Progenitor cell of endocrine pancreas (in vitro differentiated cells): ENCODE measurements at regions not wholly inside any gene's neighbourhood (a gene's known extent, or its start where the extent isn't known, plus 50 kb on each side); places are given as distances from the start of the nearest gene placed in this dataset.

Experiments
- DNase-seq: peaks from one replicate; pipeline ENCODE4 v3.0.0; 2021; ENCODE audit warnings: low spot score; ENCODE audit not compliant: unreplicated experiment
- H3K27ac Mint-ChIP-seq: 2 replicates; pipeline ENCODE4 v1.8.0; 2021; ENCODE audit warnings: mild to moderate bottlenecking, moderate library complexity, mixed read lengths
- H3K27me3 Mint-ChIP-seq: 2 replicates; pipeline ENCODE4 v1.8.0; 2021; ENCODE audit warnings: mixed read lengths
- H3K36me3 Mint-ChIP-seq: 2 replicates; pipeline ENCODE4 v1.8.0; 2022; ENCODE audit warnings: mixed read lengths; ENCODE audit not compliant: insufficient read depth
- H3K4me1 Mint-ChIP-seq: 2 replicates; pipeline ENCODE4 v1.8.0; 2021; ENCODE audit warnings: low read depth, mixed read lengths
- H3K4me3 Mint-ChIP-seq: 2 replicates; pipeline ENCODE4 v1.8.0; 2021; ENCODE audit warnings: low read depth, mild to moderate bottlenecking, moderate library complexity, mixed read lengths
- H3K9me3 Mint-ChIP-seq: 2 replicates; pipeline ENCODE4 v1.8.0; 2021; ENCODE audit warnings: low read depth, mixed read lengths
- TF ChIP-seq, protein P1 (sequence below): fragments of 200-600 bp; sonication (generic); IDR thresholded peaks from one replicate; pipeline ENCODE4 v1.5.0; 2021; ENCODE audit warnings: antibody characterized with exemption, mild to moderate bottlenecking; ENCODE audit not compliant: unreplicated experiment

DNA sequence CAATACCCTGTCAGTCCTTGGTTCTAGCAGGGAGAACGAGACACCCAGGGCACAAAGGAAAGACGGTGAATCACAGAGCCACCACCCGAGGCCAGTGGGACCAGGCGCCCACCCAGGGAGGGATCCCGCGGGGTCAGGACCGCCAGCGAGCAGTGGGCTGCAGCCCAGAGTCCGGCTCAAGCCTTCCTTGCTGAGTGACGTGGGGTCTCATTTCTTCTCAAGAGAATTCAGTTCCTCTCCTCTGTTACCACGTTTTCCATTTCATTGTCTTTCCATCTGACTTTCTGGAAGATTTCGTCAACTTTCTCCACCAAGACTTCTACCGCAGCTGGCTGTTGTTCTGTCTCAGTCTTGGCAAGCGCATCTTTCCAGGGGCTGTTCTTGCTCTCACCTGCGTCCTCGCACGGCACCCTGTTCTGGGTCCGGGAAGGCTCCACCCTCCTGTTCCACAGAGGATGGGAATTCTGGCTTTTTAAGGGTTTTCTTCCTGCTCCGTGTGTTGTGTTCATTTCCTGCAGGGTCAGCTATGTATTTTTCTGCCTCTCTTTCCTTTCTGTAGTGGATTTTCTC, 248.6 kb downstream of the NDUFA10 start:
- H3K4me1 Mint-ChIP-seq = no peaks in the 10 kb centered on the region
- no peak overlapping the region for H3K27ac Mint-ChIP-seq
- H3K27me3 Mint-ChIP-seq = peaks cover 31% of the 10 kb centered on the region
- H3K36me3 Mint-ChIP-seq = no peaks in the 10 kb centered on the region
- peaks cover 2% of the 10 kb centered on the region for H3K9me3 Mint-ChIP-seq
- TF ChIP-seq, protein P1, sequence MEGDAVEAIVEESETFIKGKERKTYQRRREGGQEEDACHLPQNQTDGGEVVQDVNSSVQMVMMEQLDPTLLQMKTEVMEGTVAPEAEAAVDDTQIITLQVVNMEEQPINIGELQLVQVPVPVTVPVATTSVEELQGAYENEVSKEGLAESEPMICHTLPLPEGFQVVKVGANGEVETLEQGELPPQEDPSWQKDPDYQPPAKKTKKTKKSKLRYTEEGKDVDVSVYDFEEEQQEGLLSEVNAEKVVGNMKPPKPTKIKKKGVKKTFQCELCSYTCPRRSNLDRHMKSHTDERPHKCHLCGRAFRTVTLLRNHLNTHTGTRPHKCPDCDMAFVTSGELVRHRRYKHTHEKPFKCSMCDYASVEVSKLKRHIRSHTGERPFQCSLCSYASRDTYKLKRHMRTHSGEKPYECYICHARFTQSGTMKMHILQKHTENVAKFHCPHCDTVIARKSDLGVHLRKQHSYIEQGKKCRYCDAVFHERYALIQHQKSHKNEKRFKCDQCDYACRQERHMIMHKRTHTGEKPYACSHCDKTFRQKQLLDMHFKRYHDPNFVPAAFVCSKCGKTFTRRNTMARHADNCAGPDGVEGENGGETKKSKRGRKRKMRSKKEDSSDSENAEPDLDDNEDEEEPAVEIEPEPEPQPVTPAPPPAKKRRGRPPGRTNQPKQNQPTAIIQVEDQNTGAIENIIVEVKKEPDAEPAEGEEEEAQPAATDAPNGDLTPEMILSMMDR = no peak
- no peak overlapping the region for H3K4me3 Mint-ChIP-seq
- DNase-seq = no peak

DNA sequence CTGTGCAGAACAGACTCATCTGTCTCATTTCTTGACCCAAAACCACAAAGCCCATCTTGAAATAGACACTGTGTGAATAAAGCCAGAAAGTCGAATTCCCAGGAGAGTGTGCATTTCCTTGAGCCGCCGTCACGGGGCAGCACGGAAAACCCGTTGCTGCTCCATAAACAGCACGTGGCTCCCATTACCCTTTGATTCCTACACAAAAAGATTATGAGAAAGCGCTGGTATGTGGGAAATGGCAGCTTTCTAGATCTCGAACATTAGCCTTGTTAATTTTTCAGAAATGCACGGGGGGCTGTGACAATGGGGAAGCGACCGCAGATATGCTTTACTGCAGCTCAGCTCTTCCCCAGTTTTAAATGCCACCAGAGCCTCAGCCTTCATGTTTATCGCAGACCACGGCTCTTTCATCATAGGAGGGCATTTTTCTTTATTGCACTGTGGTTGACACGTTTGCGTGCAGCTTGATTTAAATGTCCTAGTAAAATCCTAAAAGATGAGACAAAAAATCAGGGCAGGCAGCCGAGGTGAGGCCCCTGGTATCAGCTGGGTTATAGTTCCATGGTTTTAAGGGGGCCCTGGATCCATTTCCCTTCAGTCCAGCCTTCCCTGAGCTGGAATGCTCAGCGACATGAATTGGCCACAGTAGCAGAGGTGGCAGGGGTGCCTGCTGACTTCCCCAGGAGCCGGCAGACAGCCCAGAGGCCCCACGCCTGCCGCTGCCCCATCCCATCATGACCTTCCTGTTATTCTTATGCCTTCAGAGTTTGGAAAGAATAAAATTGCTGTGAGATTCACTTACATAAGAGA, 249.3 kb downstream of the NDUFA10 start:
- Mint-ChIP-seq H3K4me1 (no peaks in the 10 kb centered on the region), H3K4me3 (no peak overlapping the region), H3K36me3 (no peaks in the 10 kb centered on the region), H3K27me3 (peaks cover 30% of the 10 kb centered on the region), H3K9me3 (peaks cover 3% of the 10 kb centered on the region), H3K27ac (no peak overlapping the region)
- TF ChIP-seq, protein P1 = no peak
- no peak for DNase-seq

DNA sequence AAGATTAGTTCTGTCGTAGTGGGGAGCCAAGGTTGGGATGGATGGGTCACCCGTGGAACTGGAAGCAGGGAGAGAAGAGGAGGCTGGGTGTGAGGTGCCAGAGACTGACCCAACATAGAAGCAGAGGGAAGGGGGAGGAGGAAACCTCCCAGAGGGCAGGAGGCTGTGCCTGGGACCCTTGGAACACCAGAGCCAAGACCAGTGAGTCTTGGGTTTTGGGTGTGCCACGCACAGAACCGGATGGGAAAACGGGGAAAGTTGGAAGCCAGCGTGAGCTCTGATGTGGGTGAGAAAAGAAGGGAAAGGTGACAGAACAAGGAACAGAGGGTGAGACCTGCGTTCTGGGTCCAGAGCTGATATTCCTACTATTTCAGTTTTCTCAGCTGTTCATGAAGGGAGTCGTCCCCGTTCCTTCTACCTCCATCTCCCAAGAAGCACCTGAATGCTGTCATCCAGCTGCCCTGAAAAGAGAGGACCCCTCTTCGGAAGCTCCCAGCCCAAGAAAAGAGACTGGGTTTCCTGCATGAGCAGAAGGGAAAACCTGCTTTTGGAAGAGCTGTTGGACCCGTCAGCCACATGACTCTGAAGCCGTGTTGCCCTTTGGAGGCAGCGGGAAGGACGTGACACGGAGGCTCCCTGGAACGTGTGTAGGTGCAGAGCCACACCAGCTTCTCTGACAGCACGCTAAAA, 250.1 kb downstream of the NDUFA10 start:
- DNase-seq = no peak
- Mint-ChIP-seq H3K27me3 (peaks cover 28% of the 10 kb centered on the region), H3K27ac (no peak overlapping the region), H3K9me3 (peaks cover 3% of the 10 kb centered on the region), H3K4me1 (no peaks in the 10 kb centered on the region), H3K4me3 (no peak overlapping the region), H3K36me3 (no peaks in the 10 kb centered on the region)
- TF ChIP-seq, protein P1 = no peak

DNA sequence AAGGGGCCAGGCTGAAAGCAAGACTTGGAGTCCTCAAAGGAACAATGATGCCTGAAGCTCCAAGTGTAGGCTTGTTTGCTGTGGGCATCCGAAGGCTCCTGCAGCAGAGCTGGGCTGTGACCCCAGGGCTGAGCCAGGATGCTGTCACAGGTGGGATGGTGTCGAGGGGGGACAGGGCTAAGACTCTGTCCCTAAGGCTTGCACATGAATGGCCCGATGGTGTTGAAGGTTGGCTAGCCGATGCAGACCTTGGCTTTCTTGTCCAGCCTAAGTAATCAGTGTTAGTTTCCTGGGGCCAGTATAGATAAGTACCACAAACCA, 251.0 kb downstream of the NDUFA10 start:
- DNase-seq = no peak
- H3K36me3 Mint-ChIP-seq = no peaks in the 10 kb centered on the region
- H3K4me3 Mint-ChIP-seq = no peak overlapping the region
- TF ChIP-seq, protein P1 = no peak
- no peaks in the 10 kb centered on the region for H3K4me1 Mint-ChIP-seq
- H3K27me3 Mint-ChIP-seq = peaks cover 28% of the 10 kb centered on the region
- peaks cover 3% of the 10 kb centered on the region for H3K9me3 Mint-ChIP-seq
- no peak overlapping the region for H3K27ac Mint-ChIP-seq

DNA sequence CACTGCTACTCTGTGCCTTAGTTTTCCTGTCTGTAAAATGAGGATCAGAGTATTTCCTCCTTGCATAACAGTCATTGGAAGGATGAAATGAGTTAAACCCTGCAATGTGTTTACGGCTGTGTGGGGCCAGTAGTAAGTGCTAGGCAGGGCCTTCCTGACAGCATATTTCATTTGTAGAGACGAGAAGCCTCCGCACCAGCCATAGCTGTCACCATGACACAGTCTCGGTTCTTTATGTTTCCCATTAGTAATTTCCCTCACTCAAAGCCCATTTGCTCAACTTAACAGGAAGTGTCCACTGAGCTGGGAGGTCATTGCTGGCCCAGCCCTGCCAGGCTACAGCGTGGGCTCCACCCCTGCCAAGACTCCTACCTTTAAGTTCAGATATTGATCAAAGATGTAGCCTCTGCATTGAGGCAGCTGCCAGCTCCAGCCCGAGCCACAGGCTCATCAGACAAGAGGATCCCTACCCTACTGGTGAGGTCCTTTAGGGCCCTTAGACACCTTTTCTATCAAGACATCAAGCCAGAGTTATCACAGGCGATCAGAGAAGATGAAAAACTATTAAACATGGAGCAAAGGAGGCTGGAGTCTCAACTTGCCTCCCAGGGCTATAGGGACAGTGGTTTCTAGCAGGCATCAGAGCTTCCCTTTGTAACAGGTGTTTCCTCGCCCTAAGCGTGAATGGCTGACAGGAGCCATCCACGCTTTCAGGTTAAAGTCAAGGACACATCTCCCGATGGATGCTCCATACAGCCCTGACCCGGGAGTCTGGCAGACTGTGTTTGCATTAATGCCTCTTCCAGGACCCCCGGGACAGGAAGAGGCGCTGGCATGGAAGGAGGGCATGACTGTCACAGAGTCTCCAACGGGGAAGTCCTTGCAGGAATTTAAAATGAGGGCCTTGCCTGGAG, 251.7 kb downstream of the NDUFA10 start:
- H3K27ac Mint-ChIP-seq = no peak overlapping the region
- no peak for DNase-seq
- H3K9me3 Mint-ChIP-seq = peaks cover 3% of the 10 kb centered on the region
- no peaks in the 10 kb centered on the region for H3K36me3 Mint-ChIP-seq
- H3K4me3 Mint-ChIP-seq = no peak overlapping the region
- TF ChIP-seq, protein P1 = no peak
- no peaks in the 10 kb centered on the region for H3K4me1 Mint-ChIP-seq
- peaks cover 28% of the 10 kb centered on the region for H3K27me3 Mint-ChIP-seq
